ENCODE measurements at regions not wholly inside any gene's neighbourhood (a gene's known extent, or its start where the extent isn't known, plus 50 kb on each side); places are given as distances from the start of the nearest gene placed in this dataset.

DNA sequence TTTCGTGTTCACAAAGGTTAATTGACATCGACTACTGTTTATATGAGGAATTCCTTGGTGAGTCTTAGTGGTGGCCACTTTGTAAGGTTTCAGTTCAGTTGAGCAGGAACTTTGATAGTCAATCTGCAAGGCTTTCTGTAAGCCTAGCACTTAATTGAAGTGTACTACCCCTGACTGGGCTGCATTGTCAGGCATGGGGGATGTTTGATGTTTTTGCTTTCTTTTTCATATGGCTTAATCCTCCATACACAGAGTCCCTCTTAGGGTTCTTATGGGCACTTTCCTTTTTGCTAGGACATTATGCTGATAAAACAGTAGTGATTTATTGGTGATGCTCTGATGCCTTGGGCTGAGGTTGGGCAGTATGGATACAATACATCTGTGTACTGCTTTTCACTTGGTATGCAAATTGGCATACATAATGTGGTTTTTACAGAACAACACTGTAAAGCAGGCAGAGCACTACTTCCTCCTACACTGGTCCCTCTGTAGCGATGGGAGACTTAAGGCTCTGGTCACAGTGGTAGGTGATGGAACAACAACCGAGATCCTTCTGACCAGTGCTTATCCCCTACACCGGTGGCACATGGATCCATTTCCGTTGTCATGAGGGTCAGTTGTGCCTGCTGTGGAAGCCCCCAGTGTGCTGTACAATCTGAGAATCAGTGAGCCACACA, 261.0 kb downstream of the MFSD1 start:
- Histone ChIP-seq H3K4me1 (ENCODE audit: insufficient read depth) (no peaks in the 10 kb centered on the region), H4K20me1 (ENCODE audit: insufficient read depth, poor library complexity, severe bottlenecking) (no peaks in the 10 kb centered on the region), H3K4me2 (no peak overlapping the region), H3K4me3 (no peak overlapping the region), H3K9me3 (ENCODE audit: low read depth) (no peaks in the 10 kb centered on the region), H3K9me2 (replicated peaks; ENCODE audit: insufficient read depth) (no peaks in the 10 kb centered on the region), H3K79me2 (no peaks in the 10 kb centered on the region), H3K36me3 (replicated peaks; ENCODE audit: insufficient read depth, low read depth) (no peaks in the 10 kb centered on the region), H2AFZ (no peak overlapping the region), H3K27ac (no peak overlapping the region), H3K27me3 (no peaks in the 10 kb centered on the region)
- no peak for DNase-seq (ENCODE audit: low spot score)
- WGBS (ENCODE audit: low lambda C conversion rate, missing lambda C conversion rate): 78% methylated on average over 6 of the region's 6 CpGs
- TF ChIP-seq EZH2 (IDR thresholded peaks at IDR 0.05; ENCODE audit: borderline replicate concordance) (no peak), CTCF (IDR thresholded peaks at IDR 0.05; ENCODE audit: poor library complexity) (no peak), EZH2phosphoT487 (IDR thresholded peaks at IDR 0.05; ENCODE audit: low read depth, severe bottlenecking, unreplicated experiment) (no peak)

DNA sequence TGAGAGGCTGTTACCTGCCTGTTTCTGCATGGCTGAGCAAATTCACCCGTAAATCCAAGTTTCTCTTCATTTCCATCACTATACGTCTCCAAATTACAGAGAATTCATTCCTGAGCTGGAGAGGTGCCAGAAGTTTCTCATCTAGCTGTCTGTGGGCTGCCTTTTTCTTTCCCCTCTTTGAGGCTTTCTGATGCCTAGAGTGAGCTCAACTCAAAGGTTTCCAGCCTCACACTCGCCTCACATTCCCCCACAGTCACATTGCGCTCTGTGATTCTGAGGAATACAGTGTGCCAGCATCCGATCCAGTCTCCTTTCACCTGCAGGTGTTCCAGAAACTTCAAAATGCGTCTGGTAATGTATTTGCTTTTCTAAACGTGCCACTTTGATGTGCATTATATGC, 267.2 kb downstream of the MFSD1 start, which contains the start of gene IQCJ:
Gene IQCJ (plus strand): TSS at position 229 of the 400 bp plus-strand sequence.
- H2AFZ ChIP-seq: no peak within 1 kb of the TSS
- no peak within 1 kb of the TSS for H3K4me2 ChIP-seq
- no peaks in the 10 kb centered on the region for H3K4me1 ChIP-seq (ENCODE audit: insufficient read depth)
- H3K36me3 ChIP-seq (replicated peaks; ENCODE audit: insufficient read depth, low read depth): no peaks in the 10 kb centered on the region
- no peaks in the 10 kb centered on the region for H3K79me2 ChIP-seq
- no peak for DNase-seq (ENCODE audit: low spot score)
- H3K9me3 ChIP-seq (ENCODE audit: low read depth): no peaks in the 10 kb centered on the region
- no peaks in the 10 kb centered on the region for H4K20me1 ChIP-seq (ENCODE audit: insufficient read depth, poor library complexity, severe bottlenecking)
- no peak within 1 kb of the TSS for H3K27ac ChIP-seq
- H3K4me3 ChIP-seq: no peak within 1 kb of the TSS
- TF ChIP-seq EZH2 (IDR thresholded peaks at IDR 0.05; ENCODE audit: borderline replicate concordance) (no peak), EZH2phosphoT487 (IDR thresholded peaks at IDR 0.05; ENCODE audit: low read depth, severe bottlenecking, unreplicated experiment) (no peak), CTCF (IDR thresholded peaks at IDR 0.05; ENCODE audit: poor library complexity) (no peak)
- H3K9me2 ChIP-seq (replicated peaks; ENCODE audit: insufficient read depth): no peaks in the 10 kb centered on the region
- 68% methylated on average over 7 of the region's 7 CpGs for WGBS (ENCODE audit: low lambda C conversion rate, missing lambda C conversion rate)
- no peaks in the 10 kb centered on the region for H3K27me3 ChIP-seq

DNA sequence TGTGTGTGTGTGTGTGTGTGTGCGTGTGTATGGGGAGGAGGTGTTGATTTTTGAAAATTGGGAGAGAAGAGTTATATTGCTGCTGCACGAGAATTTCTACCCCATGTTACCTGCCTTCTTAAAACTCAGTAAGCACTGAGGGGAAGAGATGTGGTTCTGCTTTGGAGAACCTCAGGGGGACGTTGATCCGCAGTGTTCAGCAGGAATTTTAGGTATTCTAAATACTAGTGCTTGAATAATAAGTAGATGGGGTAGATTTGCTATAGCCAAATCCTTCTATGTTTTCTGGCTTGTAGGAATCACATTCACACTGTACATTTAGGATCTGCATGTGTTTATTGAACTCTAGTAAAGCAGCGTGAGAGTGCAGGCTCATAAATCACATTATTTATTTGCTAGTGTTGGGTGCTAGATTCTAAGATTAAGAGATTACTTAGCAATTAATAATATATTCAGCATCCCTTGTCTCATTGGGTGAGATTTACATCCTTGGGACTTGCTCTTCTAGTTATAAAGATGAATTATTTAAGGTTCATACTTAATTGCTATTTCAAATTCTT, 268.1 kb downstream of the MFSD1 start:
- TF ChIP-seq EZH2phosphoT487 (IDR thresholded peaks at IDR 0.05; ENCODE audit: low read depth, severe bottlenecking, unreplicated experiment) (no peak), CTCF (IDR thresholded peaks at IDR 0.05; ENCODE audit: poor library complexity) (no peak), EZH2 (IDR thresholded peaks at IDR 0.05; ENCODE audit: borderline replicate concordance) (no peak)
- DNase-seq (ENCODE audit: low spot score): no peak
- no peak overlapping the region for H3K4me3 ChIP-seq
- H3K79me2 ChIP-seq: no peaks in the 10 kb centered on the region
- H3K27ac ChIP-seq: no peak overlapping the region
- H4K20me1 ChIP-seq (ENCODE audit: insufficient read depth, poor library complexity, severe bottlenecking): no peaks in the 10 kb centered on the region
- H3K36me3 ChIP-seq (replicated peaks; ENCODE audit: insufficient read depth, low read depth): no peaks in the 10 kb centered on the region
- H3K9me3 ChIP-seq (ENCODE audit: low read depth): no peaks in the 10 kb centered on the region
- H3K27me3 ChIP-seq: no peaks in the 10 kb centered on the region
- H3K9me2 ChIP-seq (replicated peaks; ENCODE audit: insufficient read depth): no peaks in the 10 kb centered on the region
- 69% methylated on average over 5 of the region's 5 CpGs for WGBS (ENCODE audit: low lambda C conversion rate, missing lambda C conversion rate)
- H2AFZ ChIP-seq: no peak overlapping the region
- H3K4me2 ChIP-seq: no peak overlapping the region
- no peaks in the 10 kb centered on the region for H3K4me1 ChIP-seq (ENCODE audit: insufficient read depth)

Measured in hepatocyte (in vitro differentiated cells).